OCI-LY1 (cell line): ENCODE measurements at regions not wholly inside any gene's neighbourhood (a gene's known extent, or its start where the extent isn't known, plus 50 kb on each side); places are given as distances from the start of the nearest gene placed in this dataset.

Source experiments
- H2AFZ ChIP-seq: fragments of 200-600 bp; sonication (generic), shearing (Covaris generic); 2 replicates; pipeline ENCODE4 v1.6.0; 2014; ENCODE audit warnings: antibody characterized with exemption, mild to moderate bottlenecking, low read length
- H3F3A ChIP-seq: fragments of 200-600 bp; sonication (generic), shearing (Covaris generic); 2 replicates; pipeline ENCODE4 v1.6.0; 2014; ENCODE audit warnings: mild to moderate bottlenecking, antibody characterized with exemption, low read length, moderate library complexity; ENCODE audit not compliant: insufficient read depth
- H3K27ac ChIP-seq: fragments of 200-600 bp; sonication (generic); 2 replicates; pipeline ENCODE4 v1.5.1; 2014; ENCODE audit warnings: low read length, mixed run types, mild to moderate bottlenecking, low read depth; ENCODE audit not compliant: poor library complexity, severe bottlenecking
- H3K27me3 ChIP-seq: fragments of 200-600 bp; sonication (generic); 2 replicates; pipeline ENCODE4 v1.6.0; 2014; ENCODE audit warnings: antibody characterized with exemption, mild to moderate bottlenecking, low read length, moderate library complexity; ENCODE audit not compliant: insufficient read depth
- H3K36me3 ChIP-seq: fragments of 200-600 bp; sonication (generic); 2 replicates; pipeline ENCODE4 v1.6.1; 2014; ENCODE audit warnings: mild to moderate bottlenecking, antibody characterized with exemption, low read length, moderate library complexity, mixed read lengths; ENCODE audit not compliant: insufficient read depth
- H3K4me1 ChIP-seq: fragments of 200-600 bp; sonication (generic); 2 replicates; pipeline ENCODE4 v1.5.1; 2014; ENCODE audit warnings: mild to moderate bottlenecking, low read length, moderate library complexity; ENCODE audit not compliant: insufficient read depth, severe bottlenecking
- H3K4me2 ChIP-seq: fragments of 200-600 bp; sonication (generic), shearing (Covaris generic); 2 replicates; pipeline ENCODE4 v1.6.1; 2014; ENCODE audit warnings: low read length
- H3K4me3 ChIP-seq: fragments of 200-600 bp; sonication (generic); 2 replicates; pipeline ENCODE4 v1.5.1; 2014; ENCODE audit warnings: low read length, low read depth, mild to moderate bottlenecking, mixed read lengths; ENCODE audit not compliant: poor library complexity, severe bottlenecking
- H3K79me2 ChIP-seq: fragments of 200-600 bp; shearing (Covaris generic); 2 replicates; pipeline ENCODE4 v1.6.1; 2016; ENCODE audit warnings: mixed run types, low read length, mixed read lengths; ENCODE audit not compliant: insufficient read depth
- H3K9ac ChIP-seq: fragments of 200-600 bp; sonication (generic), shearing (Covaris generic); 2 replicates; pipeline ENCODE4 v1.6.1; 2014; ENCODE audit warnings: mild to moderate bottlenecking, low read length, mixed read lengths
- H3K9me2 ChIP-seq: fragments of 200-600 bp; sonication (generic), shearing (Covaris generic); 2 replicates; pipeline ENCODE4 v1.6.1; 2014; ENCODE audit warnings: low read depth, mild to moderate bottlenecking, low read length, mixed read lengths
- H3K9me3 ChIP-seq: fragments of 200-600 bp; shearing (Covaris generic); 2 replicates; pipeline ENCODE4 v1.6.1; 2014; ENCODE audit warnings: low read length, mixed read lengths
- H4K20me1 ChIP-seq: fragments of 200-600 bp; sonication (generic), shearing (Covaris generic); 2 replicates; pipeline ENCODE4 v1.6.0; 2016; ENCODE audit warnings: mild to moderate bottlenecking, low read length; ENCODE audit not compliant: insufficient read depth
- CTCF ChIP-seq: fragments of 200-600 bp; sonication (generic), shearing (Covaris generic); IDR thresholded peaks from 2 replicates; pipeline ENCODE4 v1.5.1; 2017; ENCODE audit warnings: mild to moderate bottlenecking, antibody characterized with exemption, low read length, moderate library complexity, mixed read lengths
- EZH2 ChIP-seq: fragments of 200-600 bp; sonication (generic), shearing (Covaris generic); IDR thresholded peaks from 2 replicates; pipeline ENCODE4 v1.8.0; 2017; ENCODE audit warnings: borderline replicate concordance, mixed run types, mild to moderate bottlenecking, antibody characterized with exemption, low read length, moderate library complexity, mixed read lengths

- H4K20me1 ChIP-seq: no peaks in the 10 kb centered on the region
- 0 out of 2 replicates have a peak, but pooled peaks cover 2% of the 10 kb centered on the region for H3K9me3 ChIP-seq
- H3K4me2 ChIP-seq: no peak overlapping the region
- H3K27me3 ChIP-seq: no peaks in the 10 kb centered on the region
- no peaks in the 10 kb centered on the region for H3K9me2 ChIP-seq
- H3K79me2 ChIP-seq: no peaks in the 10 kb centered on the region
- H2AFZ ChIP-seq: no peak overlapping the region
- H3K27ac ChIP-seq: no peak overlapping the region
- H3K4me1 ChIP-seq: no peaks in the 10 kb centered on the region
- H3K9ac ChIP-seq: no peak overlapping the region
- H3F3A ChIP-seq: no peaks in the 10 kb centered on the region
- no peak overlapping the region for H3K4me3 ChIP-seq
- no peaks in the 10 kb centered on the region for H3K36me3 ChIP-seq
- TF ChIP-seq CTCF (no peak), EZH2 (no peak)
Measured at GRCh38 chr1:94362466-94363058, 55.6 kb upstream of the ABCD3 start.

- H3K9me3 ChIP-seq: 0 out of 2 replicates have a peak, but pooled peaks cover 2% of the 10 kb centered on the region
- H4K20me1 ChIP-seq: no peaks in the 10 kb centered on the region
- no peak overlapping the region for H3K9ac ChIP-seq
- no peak overlapping the region for H2AFZ ChIP-seq
- H3K4me1 ChIP-seq: no peaks in the 10 kb centered on the region
- no peaks in the 10 kb centered on the region for H3F3A ChIP-seq
- no peaks in the 10 kb centered on the region for H3K79me2 ChIP-seq
- H3K27me3 ChIP-seq: no peaks in the 10 kb centered on the region
- no peak overlapping the region for H3K4me2 ChIP-seq
- H3K36me3 ChIP-seq: no peaks in the 10 kb centered on the region
- TF ChIP-seq CTCF (no peak), EZH2 (no peak)
- H3K4me3 ChIP-seq: no peak overlapping the region
- H3K27ac ChIP-seq: no peak overlapping the region
- no peaks in the 10 kb centered on the region for H3K9me2 ChIP-seq
Measured at GRCh38 chr1:94358630-94359599, 59.3 kb upstream of the ABCD3 start.

GRCh38 chr1:94357661-94358060 is 60.5 kb upstream of the ABCD3 start:
- no peak overlapping the region for H3K9ac ChIP-seq
- H3K4me1 ChIP-seq: no peaks in the 10 kb centered on the region
- H3K27ac ChIP-seq: no peak overlapping the region
- no peaks in the 10 kb centered on the region for H4K20me1 ChIP-seq
- H3K36me3 ChIP-seq: no peaks in the 10 kb centered on the region
- H3K4me2 ChIP-seq: no peak overlapping the region
- H3K27me3 ChIP-seq: no peaks in the 10 kb centered on the region
- 0 out of 2 replicates have a peak, but pooled peaks cover 2% of the 10 kb centered on the region for H3K9me3 ChIP-seq
- H3K4me3 ChIP-seq: no peak overlapping the region
- no peaks in the 10 kb centered on the region for H3F3A ChIP-seq
- H2AFZ ChIP-seq: no peak overlapping the region
- TF ChIP-seq EZH2 (no peak), CTCF (no peak)
- H3K79me2 ChIP-seq: no peaks in the 10 kb centered on the region
- H3K9me2 ChIP-seq: no peaks in the 10 kb centered on the region
